Esophagus squamous epithelium (tissue), 5 donors: ENCODE measurements at regions not wholly inside any gene's neighbourhood (a gene's known extent, or its start where the extent isn't known, plus 50 kb on each side); places are given as distances from the start of the nearest gene placed in this dataset.

Source experiments
- DNase-seq: peaks from one replicate; lab custom pipeline; 2025; lab: John Stamatoyannopoulos, UW
- H3K27ac ChIP-seq, 4 donors: fragments of 200-600 bp; sonication (generic); one replicate each; pipeline ENCODE4 v1.5.1; 2016 to 2019; ENCODE audit warnings: mild to moderate bottlenecking in 1 of 4
- H3K27me3 ChIP-seq, 4 donors: fragments of 200-600 bp; sonication (generic); 1 replicate in 3 of 4; 2 replicates in 1 of 4; pipeline versions ENCODE4 v1.5.1 to v1.6.0; 2017 to 2021; ENCODE audit warnings: antibody characterized with exemption in 1 of 4
- H3K36me3 ChIP-seq, 3 donors: fragments of 200-600 bp; sonication (generic); one replicate each; pipeline ENCODE4 v1.5.1; 2016 to 2019
- H3K4me1 ChIP-seq, 3 donors: fragments of 200-600 bp; sonication (generic); one replicate each; pipeline ENCODE4 v1.5.1; 2017 to 2019
- H3K4me3 ChIP-seq, 4 donors: fragments of 200-600 bp; sonication (generic); 1 replicate in 3 of 4; 2 replicates in 1 of 4; pipeline ENCODE4 v1.5.1; 2016 to 2019; ENCODE audit warnings: mild to moderate bottlenecking in 2 of 4, moderate library complexity in 1 of 4
- H3K9me3 ChIP-seq, 3 donors: fragments of 200-600 bp; sonication (generic); one replicate each; pipeline ENCODE4 v1.5.1; 2016 to 2019
- CTCF ChIP-seq, 6 experiments: fragments of 450-650 bp in 4 of 6; fragments of 200-600 bp in 2 of 6; sonication (generic) in 2 of 6; IDR thresholded peaks; one replicate each; pipeline ENCODE4 v1.5.1; 2016 to 2019; ENCODE audit warnings: antibody characterized with exemption in 6 of 6, mild to moderate bottlenecking in 4 of 6, moderate library complexity in 4 of 6
- POLR2A ChIP-seq, 4 donors: fragments of 450-650 bp; IDR thresholded peaks; one replicate each; pipeline ENCODE4 v1.6.1; 2017; ENCODE audit warnings: antibody characterized with exemption in 4 of 4, mild to moderate bottlenecking in 4 of 4, moderate library complexity in 3 of 4
- WGBS, 2 donors: methylation state at CpG; one replicate each; pipeline ENCODE4 v1.1.5; 2018; 5-methylcytosine and 5-hydroxymethylcytosine counted together
- intact Hi-C: fragments of 100-400 bp; cut with DNase I; formaldehyde crosslinking; loops from one replicate; pipeline ENCODE4 v1.15.0; 2022
- donor health status: DM: yes; HTN: yes; CAD: no.

GRCh38 chr20:56808117-56808725, 179.1 kb downstream of the TFAP2C start:
- Histone ChIP-seq H3K4me3 (no peak overlapping the region), H3K27ac (peak overlapping the region; percentile 70 to 85 (median 79)), H3K27me3 (peaks cover 0 to 24% (median 0%) of the 10 kb centered on the region in 4 donors), H3K9me3 (no peaks in the 10 kb centered on the region), H3K36me3 (no peaks in the 10 kb centered on the region), H3K4me1 (peaks cover 21 to 63% (median 31%) of the 10 kb centered on the region in 3 donors)
- WGBS, 2 donors, result 13 to 22% methylated on average over 10 of the region's 10 CpGs
- DNase-seq, result no peak
- no peak for TF ChIP-seq CTCF (IDR thresholded peaks at IDR 0.05)
- TF ChIP-seq POLR2A (IDR thresholded peaks at IDR 0.05), result no peak
- intact Hi-C loops, result no loop called here

- TF ChIP-seq POLR2A (IDR thresholded peaks at IDR 0.05) (no peak), CTCF (IDR thresholded peaks at IDR 0.05) (no peak)
- no peaks in the 10 kb centered on the region for H3K36me3 ChIP-seq
- WGBS, 2 donors, result 21 to 42% methylated on average over 5 to 8 of the region's 8 CpGs
- H3K27me3 ChIP-seq, result peaks cover 0 to 24% (median 0%) of the 10 kb centered on the region in 4 donors
- no peak overlapping the region for H3K4me3 ChIP-seq
- H3K27ac ChIP-seq, result peak overlapping the region; percentile 70 to 85 (median 79)
- peaks cover 21 to 63% (median 31%) of the 10 kb centered on the region in 3 donors for H3K4me1 ChIP-seq
- intact Hi-C loops, result no loop called here
- no peaks in the 10 kb centered on the region for H3K9me3 ChIP-seq
- no peak for DNase-seq
Observed at GRCh38 chr20:56808732-56809131, 179.6 kb downstream of the TFAP2C start.

GRCh38 chr20:56809668-56810067, 180.6 kb downstream of the TFAP2C start:
- Histone ChIP-seq H3K36me3 (no peaks in the 10 kb centered on the region), H3K4me1 (peaks cover 21 to 60% (median 31%) of the 10 kb centered on the region in 3 donors), H3K27me3 (peaks cover 0 to 24% (median 0%) of the 10 kb centered on the region in 4 donors), H3K9me3 (no peaks in the 10 kb centered on the region), H3K27ac (peak overlapping the region; percentile 70 to 85 (median 79)), H3K4me3 (no peak overlapping the region)
- intact Hi-C loops, result no loop called here
- no peak for DNase-seq
- WGBS, 2 donors, result 42 to 45% methylated on average over 12 of the region's 12 CpGs
- TF ChIP-seq POLR2A (IDR thresholded peaks at IDR 0.05) (no peak), CTCF (IDR thresholded peaks at IDR 0.05) (no peak)

- TF ChIP-seq CTCF (IDR thresholded peaks at IDR 0.05) (no peak), POLR2A (IDR thresholded peaks at IDR 0.05) (no peak)
- Histone ChIP-seq H3K4me1 (peaks cover 21 to 59% (median 31%) of the 10 kb centered on the region in 3 donors), H3K9me3 (no peaks in the 10 kb centered on the region), H3K4me3 (no peak overlapping the region), H3K36me3 (no peaks in the 10 kb centered on the region), H3K27ac (peak overlapping the region; percentile 70 to 85 (median 79)), H3K27me3 (peaks cover 0 to 24% (median 0%) of the 10 kb centered on the region in 4 donors)
- DNase-seq, result no peak
- WGBS, 2 donors, result 37% methylated on average over 4 of the region's 6 CpGs; no CpG with 5 or more reads in 1 of the 2 donors
- intact Hi-C loops, result no loop called here
Observed at GRCh38 chr20:56810141-56810540, 181.0 kb downstream of the TFAP2C start.

- Histone ChIP-seq H3K9me3 (no peaks in the 10 kb centered on the region), H3K27me3 (peaks cover 0 to 8% (median 0%) of the 10 kb centered on the region in 4 donors), H3K36me3 (no peaks in the 10 kb centered on the region), H3K4me1 (peaks cover 3 to 31% (median 4%) of the 10 kb centered on the region in 3 donors), H3K27ac (no peak overlapping the region), H3K4me3 (no peak overlapping the region)
- no peak for DNase-seq
- intact Hi-C loops, result no loop called here
- WGBS, 2 donors, result 46 to 59% methylated on average over 5 of the region's 6 CpGs
- no peak for TF ChIP-seq CTCF (IDR thresholded peaks at IDR 0.05)
- no peak for TF ChIP-seq POLR2A (IDR thresholded peaks at IDR 0.05)
Observed at GRCh38 chr20:56815796-56816195, 186.7 kb downstream of the TFAP2C start.
